AG04449 (cell line): ENCODE measurements at regions not wholly inside any gene's neighbourhood (a gene's known extent, or its start where the extent isn't known, plus 50 kb on each side); places are given as distances from the start of the nearest gene placed in this dataset.

Source experiments
- CTCF ChIA-PET: fragments of 350-600 bp; formaldehyde crosslinking; extraction: SDS; loops from one replicate; lab custom pipeline; 2021; ENCODE audit warnings: antibody characterized with exemption; lab: Yijun Ruan, JAX
- POLR2A ChIA-PET: fragments of 400-600, 350-600 bp; formaldehyde crosslinking; extraction: SDS; loops from one replicate; lab custom pipeline; 2020; ENCODE audit warnings: antibody characterized with exemption, inconsistent platforms; lab: Yijun Ruan, JAX
- DNase-seq: peaks from one replicate; pipeline ENCODE4 v3.0.0-alpha.2; 2010; ENCODE audit warnings: low read depth, low spot score
- H3K4me3 ChIP-seq: 2 replicates; pipeline ENCODE4 v1.5.1; 2011; ENCODE audit warnings: low read depth, mild to moderate bottlenecking, control low read depth, low read length
- TF ChIP-seq, protein P1 (sequence below): IDR thresholded peaks from one replicate; pipeline ENCODE4 v1.5.1; 2011; ENCODE audit warnings: mild to moderate bottlenecking, moderate library complexity, low read length, control low read depth, inconsistent platforms; ENCODE audit not compliant: insufficient read depth; ENCODE audit errors: missing control alignments

DNA sequence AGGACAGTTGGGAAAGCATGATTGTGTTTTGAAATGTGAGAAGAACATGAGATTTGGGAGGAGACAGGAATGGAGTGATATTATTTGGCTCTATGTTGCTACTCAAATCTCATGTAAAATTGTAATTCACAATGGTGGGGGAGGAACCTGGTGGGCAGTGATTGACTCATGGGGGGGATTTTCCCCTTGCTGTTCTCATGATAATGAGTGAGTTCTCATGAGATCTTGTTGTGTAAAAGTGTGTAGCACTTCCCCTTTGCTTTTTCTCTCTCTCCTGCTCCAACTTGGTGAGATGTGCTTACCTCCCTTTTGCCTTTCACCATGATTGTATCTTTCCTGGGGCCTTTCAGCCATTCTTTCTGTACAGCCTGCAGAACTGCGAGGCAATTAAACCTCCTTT lies 1261.0 kb upstream of the ATXN8OS start:
- TF ChIP-seq, protein P1, sequence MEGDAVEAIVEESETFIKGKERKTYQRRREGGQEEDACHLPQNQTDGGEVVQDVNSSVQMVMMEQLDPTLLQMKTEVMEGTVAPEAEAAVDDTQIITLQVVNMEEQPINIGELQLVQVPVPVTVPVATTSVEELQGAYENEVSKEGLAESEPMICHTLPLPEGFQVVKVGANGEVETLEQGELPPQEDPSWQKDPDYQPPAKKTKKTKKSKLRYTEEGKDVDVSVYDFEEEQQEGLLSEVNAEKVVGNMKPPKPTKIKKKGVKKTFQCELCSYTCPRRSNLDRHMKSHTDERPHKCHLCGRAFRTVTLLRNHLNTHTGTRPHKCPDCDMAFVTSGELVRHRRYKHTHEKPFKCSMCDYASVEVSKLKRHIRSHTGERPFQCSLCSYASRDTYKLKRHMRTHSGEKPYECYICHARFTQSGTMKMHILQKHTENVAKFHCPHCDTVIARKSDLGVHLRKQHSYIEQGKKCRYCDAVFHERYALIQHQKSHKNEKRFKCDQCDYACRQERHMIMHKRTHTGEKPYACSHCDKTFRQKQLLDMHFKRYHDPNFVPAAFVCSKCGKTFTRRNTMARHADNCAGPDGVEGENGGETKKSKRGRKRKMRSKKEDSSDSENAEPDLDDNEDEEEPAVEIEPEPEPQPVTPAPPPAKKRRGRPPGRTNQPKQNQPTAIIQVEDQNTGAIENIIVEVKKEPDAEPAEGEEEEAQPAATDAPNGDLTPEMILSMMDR: no peak
- ChIA-PET POLR2A (no interaction called here), CTCF (no interaction called here)
- no peak overlapping the region for H3K4me3 ChIP-seq
- DNase-seq: no peak

DNA sequence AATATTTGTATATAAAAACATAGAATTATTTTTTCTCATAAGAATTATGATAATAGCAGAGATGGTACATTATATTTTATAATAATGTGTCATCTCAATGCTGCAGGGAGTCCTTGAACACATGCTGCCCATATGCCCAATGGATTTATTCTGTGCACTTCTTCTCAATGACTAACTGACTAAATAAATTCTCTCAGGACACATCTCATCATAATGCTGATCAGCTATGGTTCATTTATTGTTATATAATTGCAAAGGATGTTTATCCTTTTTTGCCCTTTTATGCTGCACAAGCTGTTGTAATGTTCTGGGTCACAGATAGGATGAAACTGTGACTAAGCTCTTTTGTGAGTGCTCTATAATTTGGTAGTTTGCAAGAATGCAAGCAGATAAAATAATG lies 1273.3 kb upstream of the ATXN8OS start:
- CTCF ChIA-PET: no interaction called here
- TF ChIP-seq, protein P1: no peak
- no peak overlapping the region for H3K4me3 ChIP-seq
- POLR2A ChIA-PET: no interaction called here
- no peak for DNase-seq

DNA sequence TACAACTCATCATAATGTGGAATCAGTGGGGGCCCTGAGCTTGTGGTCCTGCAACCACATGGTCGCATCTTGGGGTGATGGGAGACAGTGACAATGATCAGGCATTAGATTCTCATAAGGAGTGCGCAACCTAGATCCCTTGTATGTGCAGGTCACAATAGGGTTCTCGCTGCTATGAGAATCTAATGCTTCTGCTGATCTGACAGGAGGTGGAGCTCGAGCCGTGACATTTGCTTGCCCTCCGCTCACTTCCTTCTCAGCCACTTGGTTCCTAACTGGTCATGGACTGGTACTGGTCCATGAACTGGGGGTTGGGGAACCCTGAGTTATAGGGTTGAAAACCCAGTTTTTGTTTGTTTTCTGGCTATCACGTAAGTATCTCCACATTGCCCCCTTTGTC lies 1290.9 kb upstream of the ATXN8OS start:
- DNase-seq: no peak
- POLR2A ChIA-PET: no interaction called here
- CTCF ChIA-PET: no interaction called here
- H3K4me3 ChIP-seq: no peak overlapping the region
- TF ChIP-seq, protein P1: no peak

DNA sequence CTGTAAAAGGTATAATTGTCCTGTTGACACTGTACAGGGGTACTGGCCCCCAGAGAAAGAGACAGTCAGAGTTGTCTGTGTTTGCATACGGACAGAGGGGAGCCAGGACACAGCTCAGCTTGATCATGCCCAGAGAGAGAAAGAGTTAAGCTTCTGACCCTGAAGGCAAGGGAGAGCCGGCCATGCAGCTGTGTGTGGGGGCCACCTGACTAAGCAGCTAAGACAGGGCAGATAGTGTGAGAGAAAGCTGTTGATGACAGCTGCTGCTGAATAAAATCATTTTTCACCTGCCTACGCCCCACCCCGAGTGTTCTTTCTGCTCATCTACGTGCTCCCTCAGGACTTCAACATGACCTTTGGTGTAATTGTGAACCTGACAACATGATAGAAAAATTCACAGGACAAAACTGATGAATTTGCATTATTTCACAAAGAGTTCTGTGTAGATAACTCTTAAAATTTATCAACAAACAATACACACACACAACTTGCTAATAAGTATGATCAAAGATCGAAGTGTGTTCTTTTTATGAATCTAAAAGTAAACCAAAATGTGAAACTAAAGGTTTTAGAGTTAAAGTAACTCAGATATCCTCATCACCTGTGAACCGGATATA lies 1294.3 kb upstream of the ATXN8OS start:
- POLR2A ChIA-PET: no interaction called here
- DNase-seq: no peak
- H3K4me3 ChIP-seq: no peak overlapping the region
- CTCF ChIA-PET: no interaction called here
- TF ChIP-seq, protein P1: no peak

DNA sequence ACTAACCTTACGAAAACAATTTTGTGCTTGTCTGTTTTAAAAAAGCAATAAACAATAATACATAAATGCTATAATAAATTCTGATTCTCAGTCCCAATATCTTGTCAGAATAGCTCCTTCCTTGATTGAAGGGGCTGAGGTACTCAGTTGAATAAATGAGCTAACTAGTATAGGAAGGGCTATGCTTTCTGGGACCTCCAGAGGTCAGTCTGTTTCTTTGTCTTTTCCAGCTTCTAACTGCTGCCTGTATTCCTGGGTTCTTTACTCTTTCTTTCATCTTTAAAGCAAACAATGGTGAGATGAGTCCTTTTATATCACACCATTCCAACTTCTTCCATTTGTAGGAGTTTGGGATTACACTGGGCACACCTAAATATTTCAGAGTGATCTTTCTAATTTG lies 1297.0 kb upstream of the ATXN8OS start:
- TF ChIP-seq, protein P1: no peak
- DNase-seq: no peak
- no peak overlapping the region for H3K4me3 ChIP-seq
- ChIA-PET CTCF (no interaction called here), POLR2A (no interaction called here)

DNA sequence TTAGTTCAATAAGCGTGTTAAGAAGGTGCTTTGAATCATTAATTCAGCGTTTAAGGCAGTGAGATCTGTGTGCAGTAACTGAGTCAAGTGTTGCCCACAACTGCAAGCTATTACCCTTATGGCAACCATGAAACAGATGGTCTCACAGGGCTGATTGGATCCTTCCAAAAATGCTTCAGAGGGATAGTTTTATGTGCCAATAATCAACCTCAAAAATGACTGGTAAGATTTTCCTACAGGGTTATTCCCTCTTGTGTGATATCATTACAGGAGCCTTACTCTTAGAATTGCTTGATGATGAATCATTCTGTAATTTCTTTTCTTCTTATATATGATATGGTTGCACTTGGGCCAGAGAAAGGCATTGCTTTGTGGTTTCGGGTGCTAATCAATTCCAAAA lies 1299.2 kb upstream of the ATXN8OS start:
- POLR2A ChIA-PET: no interaction called here
- TF ChIP-seq, protein P1: no peak
- no peak for DNase-seq
- CTCF ChIA-PET: no interaction called here
- H3K4me3 ChIP-seq: no peak overlapping the region
